OCI-LY1 (cell line): ENCODE measurements at regions not wholly inside any gene's neighbourhood (a gene's known extent, or its start where the extent isn't known, plus 50 kb on each side); places are given as distances from the start of the nearest gene placed in this dataset.

Experiments used
- CTCF ChIP-seq: fragments of 200-600 bp; sonication (generic), shearing (Covaris generic); IDR thresholded peaks from 2 replicates; pipeline ENCODE4 v1.5.1; 2017; ENCODE audit warnings: mild to moderate bottlenecking, antibody characterized with exemption, low read length, moderate library complexity, mixed read lengths
- EZH2 ChIP-seq: fragments of 200-600 bp; sonication (generic), shearing (Covaris generic); IDR thresholded peaks from 2 replicates; pipeline ENCODE4 v1.8.0; 2017; ENCODE audit warnings: borderline replicate concordance, mixed run types, mild to moderate bottlenecking, antibody characterized with exemption, low read length, moderate library complexity, mixed read lengths

- TF ChIP-seq CTCF (no peak), EZH2 (no peak)
Observed at GRCh38 chr2:188204824-188205223, 86.8 kb upstream of the GULP1 start.
